ENCODE measurements at regions not wholly inside any gene's neighbourhood (a gene's known extent, or its start where the extent isn't known, plus 50 kb on each side); places are given as distances from the start of the nearest gene placed in this dataset.

GRCh38 chr14:58901826-58902225, 264.1 kb downstream of the DACT1 start:
- no peak overlapping the region for H3K14ac ChIP-seq (ENCODE audit: insufficient read length)
- H4K91ac ChIP-seq (replicated peaks; ENCODE audit: insufficient read length, low read length), result no peak overlapping the region
- H2BK12ac ChIP-seq (ENCODE audit: low read depth, low read length), result no peak overlapping the region
- no peak overlapping the region for H3K18ac ChIP-seq (ENCODE audit: extremely low read depth, low read length)
- H4K8ac ChIP-seq (ENCODE audit: extremely low read depth, insufficient read depth, low read length), result no peak overlapping the region
- H3K27me3 ChIP-seq (replicated peaks in 1 of 4; ENCODE audit: control insufficient read depth in 3 of 4, extremely low read depth in 1 of 4, insufficient read depth in 3 of 4, low read length in 3 of 4), result no peaks in the 10 kb centered on the region
- FAIRE-seq (no peak), DNase-seq (ENCODE audit: low read depth in 1 of 2, low spot score in 2 of 2) (no peak)
- no peak overlapping the region for H3K4ac ChIP-seq (replicated peaks; ENCODE audit: insufficient read length, low read depth, low read length)
- no peaks in the 10 kb centered on the region for H3K79me2 ChIP-seq (ENCODE audit: control insufficient read depth in 1 of 2, insufficient read depth in 2 of 2, low read length in 2 of 2)
- no peak overlapping the region for H2BK5ac ChIP-seq (ENCODE audit: low read depth, low read length)
- no peak overlapping the region for H2BK15ac ChIP-seq (ENCODE audit: low read length)
- POLR2A ChIA-PET (ENCODE audit: partially characterized antibody), result no interaction called here
- H3K56ac ChIP-seq (replicated peaks; ENCODE audit: insufficient read length, low read depth, low read length), result no peak overlapping the region
- H4K20me1 ChIP-seq (replicated peaks in 1 of 2; ENCODE audit: control insufficient read depth in 1 of 2, insufficient read depth in 2 of 2, low read length in 2 of 2), result no peaks in the 10 kb centered on the region
- H3K23me2 ChIP-seq (ENCODE audit: low read depth, low read length), result no peaks in the 10 kb centered on the region
- H3K9me3 ChIP-seq (ENCODE audit: insufficient read depth in 2 of 2, low read depth in 1 of 2, low read length in 1 of 2), result peaks cover 0 to 4% of the 10 kb centered on the region in 2 experiments; a peak in 1 of 4 replicates
- no peaks in the 10 kb centered on the region for H3K79me1 ChIP-seq (ENCODE audit: low read depth, low read length)
- no peak overlapping the region for H2BK120ac ChIP-seq (replicated peaks; ENCODE audit: low read depth, low read length)
- H3K4me3 ChIP-seq (ENCODE audit: extremely low read depth in 1 of 4, insufficient read depth in 2 of 4, low read depth in 3 of 4, low read length in 4 of 4), result no peak overlapping the region
- H3K9ac ChIP-seq (replicated peaks in 1 of 4; ENCODE audit: extremely low read depth in 1 of 4, low read depth in 3 of 4, low read length in 3 of 4), result no peak overlapping the region
- no peak overlapping the region for H3K23ac ChIP-seq (ENCODE audit: insufficient read length)
- H2AK5ac ChIP-seq (ENCODE audit: low read depth, low read length), result no peak overlapping the region
- H3K4me1 ChIP-seq (replicated peaks in 1 of 4; ENCODE audit: control insufficient read depth in 3 of 4, insufficient read depth in 4 of 4, low read length in 3 of 4), result peaks cover 0 to 2% (median 0%) of the 10 kb centered on the region in 4 experiments; a peak in 1 of 7 replicates
- H4K5ac ChIP-seq (ENCODE audit: insufficient read length, low read depth, low read length), result no peak overlapping the region
- no peak overlapping the region for H3K27ac ChIP-seq (ENCODE audit: low read depth, low read length)
- H2AFZ ChIP-seq (ENCODE audit: low read length), result no peak overlapping the region
- CTCF ChIA-PET (ENCODE audit: partially characterized antibody), result no interaction called here
- no peaks in the 10 kb centered on the region for H3K36me3 ChIP-seq (ENCODE audit: control insufficient read depth in 2 of 4, insufficient read depth in 4 of 4, low read length in 3 of 4)
- no peak overlapping the region for H2BK20ac ChIP-seq (ENCODE audit: low read length)
- H3K4me2 ChIP-seq (ENCODE audit: insufficient read depth in 1 of 2, low read depth in 2 of 2, low read length in 2 of 2), result no peak overlapping the region
- TF ChIP-seq BCL11A (IDR thresholded peaks at IDR 0.05; ENCODE audit: low read depth in 2 of 2, low read length in 2 of 2) (no peak), JUND (IDR thresholded peaks at IDR 0.05; ENCODE audit: low read length) (no peak), CHD2 (IDR thresholded peaks at IDR 0.05; ENCODE audit: low read length) (no peak), TAF1 (IDR thresholded peaks at IDR 0.05; ENCODE audit: low read depth, low read length) (no peak)
